HEK293T (cell line): ENCODE measurements at regions not wholly inside any gene's neighbourhood (a gene's known extent, or its start where the extent isn't known, plus 50 kb on each side); places are given as distances from the start of the nearest gene placed in this dataset.
A peak's percentile ranks its signal among the peaks of the same experiment; 100 is the strongest.

ENCODE experiments used
- CTCF ChIA-PET: fragments of 350-600 bp; formaldehyde crosslinking; extraction: SDS; loops from one replicate; lab custom pipeline; 2021; ENCODE audit warnings: antibody characterized with exemption, inconsistent platforms; lab: Yijun Ruan, JAX
- POLR2A ChIA-PET: fragments of 350-600 bp; formaldehyde crosslinking; extraction: SDS; loops from one replicate; lab custom pipeline; 2020; ENCODE audit warnings: antibody characterized with exemption, inconsistent platforms; lab: Yijun Ruan, JAX
- DNase-seq: peaks from one replicate; pipeline ENCODE4 v3.0.0; 2012; ENCODE audit warnings: mixed read lengths; ENCODE audit errors: extremely low spot score
- ARNT ChIP-seq: fragments of 450-650 bp; IDR thresholded peaks from 2 replicates; pipeline ENCODE4 v1.6.1; 2017; ENCODE audit warnings: mild to moderate bottlenecking
- BHLHE40 ChIP-seq: fragments of 450-650 bp; IDR thresholded peaks from 2 replicates; pipeline ENCODE4 v1.6.1; 2016; ENCODE audit warnings: mild to moderate bottlenecking, moderate library complexity, borderline replicate concordance
- CTBP1 ChIP-seq: fragments of 450-650 bp; IDR thresholded peaks from 2 replicates; pipeline ENCODE4 v1.6.1; 2016; ENCODE audit warnings: borderline replicate concordance
- ELF4 ChIP-seq: fragments of 450-650 bp; IDR thresholded peaks from 2 replicates; pipeline ENCODE4 v1.6.1; 2017; ENCODE audit warnings: antibody characterized with exemption
- FOXA1 ChIP-seq: fragments of 450-650 bp; IDR thresholded peaks from 2 replicates; pipeline ENCODE4 v1.6.1; 2016; ENCODE audit warnings: mild to moderate bottlenecking
- FOXK2 ChIP-seq: fragments of 450-650 bp; IDR thresholded peaks from 2 replicates; pipeline ENCODE4 v1.6.1; 2016; ENCODE audit warnings: mild to moderate bottlenecking
- FOXM1 ChIP-seq: fragments of 450-650 bp; IDR thresholded peaks from 2 replicates; pipeline ENCODE4 v1.6.1; 2017; ENCODE audit warnings: mild to moderate bottlenecking, borderline replicate concordance
- HDGF ChIP-seq: fragments of 450-650 bp; IDR thresholded peaks from 2 replicates; pipeline ENCODE4 v1.6.1; 2017; ENCODE audit warnings: antibody characterized with exemption, borderline replicate concordance
- L3MBTL2 ChIP-seq: fragments of 450-650 bp; conservative IDR thresholded peaks from 2 replicates; pipeline ENCODE4 v1.6.1; 2016; ENCODE audit warnings: mild to moderate bottlenecking
- LEF1 ChIP-seq: fragments of 450-650 bp; IDR thresholded peaks from 2 replicates; pipeline ENCODE4 v1.6.1; 2017; ENCODE audit warnings: mild to moderate bottlenecking, borderline replicate concordance
- NFRKB ChIP-seq: fragments of 450-650 bp; IDR thresholded peaks from 2 replicates; pipeline ENCODE4 v1.6.1; 2016; ENCODE audit warnings: mild to moderate bottlenecking, moderate library complexity
- PKNOX1 ChIP-seq: fragments of 450-650 bp; IDR thresholded peaks from 2 replicates; pipeline ENCODE4 v1.6.1; 2016
- SP1 ChIP-seq: fragments of 450-650 bp; IDR thresholded peaks from 2 replicates; pipeline ENCODE4 v1.6.1; 2017
- SUZ12 ChIP-seq: fragments of 450-650 bp; IDR thresholded peaks from 2 replicates; pipeline ENCODE4 v1.6.1; 2016; ENCODE audit warnings: mild to moderate bottlenecking
- TARDBP ChIP-seq: fragments of 450-650 bp; IDR thresholded peaks from 2 replicates; pipeline ENCODE4 v1.6.1; 2016
- ZNF384 ChIP-seq: fragments of 450-650 bp; IDR thresholded peaks from 2 replicates; pipeline ENCODE4 v1.6.1; 2016

- no peak for TF ChIP-seq ZNF384
- no peak for TF ChIP-seq FOXA1
- TF ChIP-seq SP1 = no peak
- TF ChIP-seq FOXM1 = no peak
- no peak for TF ChIP-seq L3MBTL2
- no peak for TF ChIP-seq ELF4
- TF ChIP-seq BHLHE40 = no peak
- TF ChIP-seq LEF1 = no peak
- TF ChIP-seq ARNT = no peak
- no peak for TF ChIP-seq HDGF
- TF ChIP-seq CTBP1 = no peak
- TF ChIP-seq TARDBP = no peak
- POLR2A ChIA-PET = interaction anchor here (0.6 to 0.9 kb wide), 2 partner anchors 406 to 759 kb away, joined by 3 read pairs; no protein-coding TSS in a partner anchor
- no peak for DNase-seq
- CTCF ChIA-PET = interaction anchor here (0.7 kb wide), 1 partner anchor 746 kb away, joined by 3 read pairs; no protein-coding TSS in a partner anchor
Observed at GRCh38 chr12:91387461-91388134, 205.0 kb upstream of the DCN start.

DNA sequence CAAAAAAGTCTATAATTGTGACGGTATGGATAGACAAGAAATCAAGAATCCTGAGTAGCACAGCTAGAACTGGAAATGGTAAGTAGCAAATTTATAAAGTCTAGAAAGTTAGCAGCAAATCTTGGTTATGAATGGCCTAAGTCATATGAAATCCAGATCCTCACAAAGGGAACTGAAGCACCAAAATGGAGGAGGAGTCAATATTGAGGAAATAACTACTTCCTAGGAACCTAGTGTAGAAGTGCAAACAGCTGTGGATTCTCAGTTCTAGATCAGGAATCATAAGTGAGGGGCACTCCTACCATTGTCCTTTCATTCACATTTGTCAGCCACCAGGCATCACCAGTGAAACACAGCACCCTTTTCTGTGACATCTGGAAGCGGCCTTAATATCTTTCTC, 202.2 kb upstream of the DCN start:
- ChIA-PET CTCF (no interaction called here), POLR2A (no interaction called here)
- DNase-seq = no peak
- TF ChIP-seq FOXM1 = no peak
- TF ChIP-seq SUZ12 = no peak
- no peak for TF ChIP-seq BHLHE40
- TF ChIP-seq ELF4 = no peak
- TF ChIP-seq PKNOX1 = no peak
- TF ChIP-seq FOXK2 = no peak
- no peak for TF ChIP-seq TARDBP
- no peak for TF ChIP-seq CTBP1

GRCh38 chr12:91384366-91384765, 201.7 kb upstream of the DCN start:
- CTCF ChIA-PET = no interaction called here
- TF ChIP-seq LEF1 = no peak
- TF ChIP-seq PKNOX1 = no peak
- no peak for TF ChIP-seq HDGF
- no peak for TF ChIP-seq FOXA1
- TF ChIP-seq ARNT = no peak
- TF ChIP-seq SP1 = no peak
- no peak for TF ChIP-seq CTBP1
- TF ChIP-seq ZNF384 = no peak
- no peak for TF ChIP-seq FOXK2
- TF ChIP-seq BHLHE40 = no peak
- no peak for TF ChIP-seq ELF4
- TF ChIP-seq NFRKB = no peak
- no peak for DNase-seq
- POLR2A ChIA-PET = no interaction called here

DNA sequence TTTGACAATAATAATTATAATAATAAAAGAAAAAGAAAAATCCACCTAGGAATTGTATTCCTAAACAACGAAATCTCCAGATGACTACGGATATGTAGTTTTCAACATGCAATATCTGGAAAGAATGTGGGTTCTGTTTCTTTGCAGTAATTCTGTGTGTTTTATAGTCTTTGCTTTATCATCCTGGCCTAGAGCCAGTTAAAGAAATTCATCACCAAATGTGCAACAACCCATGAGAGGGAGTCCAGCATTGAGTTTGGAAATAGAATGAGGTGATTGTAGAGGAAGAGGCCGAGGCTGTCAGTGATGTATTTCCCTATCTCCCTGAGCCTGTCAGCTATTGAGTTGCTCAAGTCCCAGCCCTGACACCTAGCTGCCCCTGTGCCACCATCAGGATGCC, 200.5 kb upstream of the DCN start:
- CTCF ChIA-PET = interaction anchor here (1.0 kb wide), 1 partner anchor 10 kb away, joined by 3 read pairs; no protein-coding TSS in a partner anchor
- DNase-seq = no peak
- TF ChIP-seq ARNT (no peak), NFRKB (no peak), CTBP1 (no peak), FOXK2 (no peak), SUZ12 (no peak), SP1 (no peak), HDGF (no peak), FOXM1 (no peak)
- POLR2A ChIA-PET = no interaction called here

DNA sequence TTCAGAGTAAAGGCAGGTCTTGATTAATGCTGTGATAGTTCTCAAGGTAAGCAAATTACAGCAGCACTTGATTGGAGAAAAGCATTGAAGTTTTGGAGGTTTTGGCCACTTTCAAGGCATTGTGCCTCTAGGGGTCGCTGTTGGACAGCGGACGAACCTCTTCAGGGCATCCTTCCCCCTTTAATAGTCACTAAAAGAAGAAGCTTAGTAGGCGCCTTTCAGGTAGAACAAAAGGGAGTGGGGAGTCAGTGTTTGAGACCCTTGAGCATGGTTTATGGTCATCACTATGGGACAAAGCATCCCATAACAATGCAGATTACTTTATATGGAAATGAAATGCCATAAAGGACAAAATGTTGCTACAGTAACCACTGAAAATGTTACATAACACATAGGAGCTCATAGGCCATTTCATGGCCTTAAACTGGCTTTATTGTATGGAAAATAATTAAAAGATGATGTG, 199.5 kb upstream of the DCN start:
- DNase-seq = peak; percentile 52
- ChIA-PET POLR2A (interaction anchor here (2.2 kb wide), 1 partner anchor 763 kb away, joined by 28 read pairs; the partner anchor contains the start of gene BTG1), CTCF (interaction anchor here (0.5 to 2.0 kb wide), 21 partner anchors 9 to 1273 kb away, joined by 3 to 12 read pairs (median 3); no protein-coding TSS in a partner anchor)
- TF ChIP-seq LEF1 (no peak), CTBP1 (no peak), TARDBP (no peak)

DNA sequence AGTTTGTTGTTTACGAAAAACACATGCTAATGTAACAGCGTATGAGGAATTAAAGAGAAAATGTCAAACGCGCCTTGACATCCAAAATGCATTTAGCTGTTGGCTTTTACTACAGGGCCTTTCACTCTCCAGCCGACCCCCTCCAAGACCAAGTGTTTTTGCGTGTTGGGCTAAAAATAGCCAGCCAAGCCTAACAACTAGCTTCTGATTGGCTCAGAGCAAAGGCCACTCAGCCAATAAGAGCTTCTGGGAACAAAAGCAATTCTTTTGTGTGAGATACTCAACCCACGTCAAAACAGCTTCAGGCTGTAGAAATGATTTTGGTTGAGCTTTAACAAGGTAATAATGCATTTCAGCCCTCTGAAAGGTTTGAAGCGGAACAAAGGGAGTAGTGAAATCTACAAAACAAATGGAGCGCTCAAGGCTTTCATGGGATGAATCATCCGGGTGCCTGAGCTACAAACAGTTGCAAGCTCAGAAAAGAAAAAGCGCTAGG, 198.7 kb upstream of the DCN start:
- TF ChIP-seq ELF4 (no peak), PKNOX1 (0 out of 2 replicates have a peak, but pooled peaks have one; percentile 34), BHLHE40 (no peak)

More for the DNA sequence above, 198.7 kb upstream of the DCN start:
- peak; percentile 77 for DNase-seq
- POLR2A ChIA-PET = interaction anchor here (0.6 to 2.2 kb wide), 2 partner anchors 517 to 764 kb away, joined by 3 to 28 read pairs; partner anchors contain the start of gene BTG1
- CTCF ChIA-PET = interaction anchor here (0.6 to 2.0 kb wide), 15 partner anchors 13 to 1296 kb away, joined by 3 to 12 read pairs (median 4); no protein-coding TSS in a partner anchor
